ENCODE measurements at regions not wholly inside any gene's neighbourhood (a gene's known extent, or its start where the extent isn't known, plus 50 kb on each side); places are given as distances from the start of the nearest gene placed in this dataset.
A peak's percentile ranks its signal among the peaks of the same experiment; 100 is the strongest.

- TF ChIP-seq, protein P1, sequence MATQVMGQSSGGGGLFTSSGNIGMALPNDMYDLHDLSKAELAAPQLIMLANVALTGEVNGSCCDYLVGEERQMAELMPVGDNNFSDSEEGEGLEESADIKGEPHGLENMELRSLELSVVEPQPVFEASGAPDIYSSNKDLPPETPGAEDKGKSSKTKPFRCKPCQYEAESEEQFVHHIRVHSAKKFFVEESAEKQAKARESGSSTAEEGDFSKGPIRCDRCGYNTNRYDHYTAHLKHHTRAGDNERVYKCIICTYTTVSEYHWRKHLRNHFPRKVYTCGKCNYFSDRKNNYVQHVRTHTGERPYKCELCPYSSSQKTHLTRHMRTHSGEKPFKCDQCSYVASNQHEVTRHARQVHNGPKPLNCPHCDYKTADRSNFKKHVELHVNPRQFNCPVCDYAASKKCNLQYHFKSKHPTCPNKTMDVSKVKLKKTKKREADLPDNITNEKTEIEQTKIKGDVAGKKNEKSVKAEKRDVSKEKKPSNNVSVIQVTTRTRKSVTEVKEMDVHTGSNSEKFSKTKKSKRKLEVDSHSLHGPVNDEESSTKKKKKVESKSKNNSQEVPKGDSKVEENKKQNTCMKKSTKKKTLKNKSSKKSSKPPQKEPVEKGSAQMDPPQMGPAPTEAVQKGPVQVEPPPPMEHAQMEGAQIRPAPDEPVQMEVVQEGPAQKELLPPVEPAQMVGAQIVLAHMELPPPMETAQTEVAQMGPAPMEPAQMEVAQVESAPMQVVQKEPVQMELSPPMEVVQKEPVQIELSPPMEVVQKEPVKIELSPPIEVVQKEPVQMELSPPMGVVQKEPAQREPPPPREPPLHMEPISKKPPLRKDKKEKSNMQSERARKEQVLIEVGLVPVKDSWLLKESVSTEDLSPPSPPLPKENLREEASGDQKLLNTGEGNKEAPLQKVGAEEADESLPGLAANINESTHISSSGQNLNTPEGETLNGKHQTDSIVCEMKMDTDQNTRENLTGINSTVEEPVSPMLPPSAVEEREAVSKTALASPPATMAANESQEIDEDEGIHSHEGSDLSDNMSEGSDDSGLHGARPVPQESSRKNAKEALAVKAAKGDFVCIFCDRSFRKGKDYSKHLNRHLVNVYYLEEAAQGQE (IDR thresholded peaks at IDR 0.05; ENCODE audit: low read depth): no peak
- TF ChIP-seq CREB1 (IDR thresholded peaks at IDR 0.05; ENCODE audit: low read depth) (no peak), FOXM1 (IDR thresholded peaks at IDR 0.05; ENCODE audit: borderline replicate concordance, low read depth) (no peak), EP300 (IDR thresholded peaks at IDR 0.05; ENCODE audit: borderline replicate concordance) (no peak), TAF1 (IDR thresholded peaks at IDR 0.05; ENCODE audit: low read depth) (no peak), TCF12 (IDR thresholded peaks at IDR 0.05; ENCODE audit: low read depth) (no peak), ZBTB7A (IDR thresholded peaks at IDR 0.05; ENCODE audit: low read depth) (no peak), EGR1 (IDR thresholded peaks at IDR 0.05) (no peak), TEAD4 (IDR thresholded peaks at IDR 0.05) (no peak), NFIC (IDR thresholded peaks at IDR 0.05) (no peak), CEBPB (IDR thresholded peaks at IDR 0.05) (no peak)
- TF ChIP-seq, protein P2, sequence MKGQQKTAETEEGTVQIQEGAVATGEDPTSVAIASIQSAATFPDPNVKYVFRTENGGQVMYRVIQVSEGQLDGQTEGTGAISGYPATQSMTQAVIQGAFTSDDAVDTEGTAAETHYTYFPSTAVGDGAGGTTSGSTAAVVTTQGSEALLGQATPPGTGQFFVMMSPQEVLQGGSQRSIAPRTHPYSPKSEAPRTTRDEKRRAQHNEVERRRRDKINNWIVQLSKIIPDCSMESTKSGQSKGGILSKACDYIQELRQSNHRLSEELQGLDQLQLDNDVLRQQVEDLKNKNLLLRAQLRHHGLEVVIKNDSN (IDR thresholded peaks at IDR 0.05): no peak
These were observed 74.8 kb upstream of the KCNH8 start for GRCh38 chr3:19073341-19074105.

GRCh38 chr3:19070325-19070724, 78.0 kb upstream of the KCNH8 start:
- TF ChIP-seq TEAD4 (IDR thresholded peaks at IDR 0.05) (no peak), CREB1 (IDR thresholded peaks at IDR 0.05; ENCODE audit: low read depth) (no peak), RAD21 (IDR thresholded peaks at IDR 0.05; ENCODE audit: low read depth) (no peak), TCF12 (IDR thresholded peaks at IDR 0.05; ENCODE audit: low read depth) (no peak), EGR1 (IDR thresholded peaks at IDR 0.05) (no peak), CEBPB (IDR thresholded peaks at IDR 0.05) (no peak), FOXM1 (IDR thresholded peaks at IDR 0.05; ENCODE audit: borderline replicate concordance, low read depth) (no peak), TAF1 (IDR thresholded peaks at IDR 0.05; ENCODE audit: low read depth) (no peak), ZBTB7A (IDR thresholded peaks at IDR 0.05; ENCODE audit: low read depth) (no peak), MAX (IDR thresholded peaks at IDR 0.05) (no peak), NFIC (IDR thresholded peaks at IDR 0.05) (no peak), YY1 (IDR thresholded peaks at IDR 0.05; ENCODE audit: low read depth) (no peak), EP300 (IDR thresholded peaks at IDR 0.05; ENCODE audit: borderline replicate concordance) (no peak)
- TF ChIP-seq, protein P2 (IDR thresholded peaks at IDR 0.05): no peak
- TF ChIP-seq, protein P1 (IDR thresholded peaks at IDR 0.05; ENCODE audit: low read depth): no peak

DNA sequence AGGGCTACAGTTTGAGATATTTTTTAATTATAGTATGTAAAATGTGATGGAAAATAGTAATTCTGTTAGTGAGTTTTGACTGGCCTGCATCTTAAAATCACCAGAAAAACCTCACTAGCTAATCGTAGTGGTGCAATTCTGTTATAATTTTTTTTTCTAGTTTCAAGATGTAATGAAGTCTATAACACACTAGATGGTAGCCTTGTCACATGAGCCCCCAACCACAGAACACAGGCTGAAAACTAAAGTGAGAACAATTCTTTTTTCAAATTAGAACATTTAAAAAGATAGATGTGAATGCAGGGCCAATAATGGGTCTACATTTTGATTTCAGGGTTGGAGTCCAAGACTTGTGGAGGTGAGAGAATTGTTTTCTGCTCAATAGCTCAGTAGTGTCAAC, 83.3 kb upstream of the KCNH8 start:
- no peak for TF ChIP-seq EP300 (IDR thresholded peaks at IDR 0.05; ENCODE audit: borderline replicate concordance)
- no peak for TF ChIP-seq TAF1 (IDR thresholded peaks at IDR 0.05; ENCODE audit: low read depth)
- peak; percentile 55 for TF ChIP-seq RAD21 (IDR thresholded peaks at IDR 0.05; ENCODE audit: low read depth)

- TF ChIP-seq CEBPB (IDR thresholded peaks at IDR 0.05) (no peak), MAX (IDR thresholded peaks at IDR 0.05) (no peak), TEAD4 (IDR thresholded peaks at IDR 0.05) (no peak), FOXM1 (IDR thresholded peaks at IDR 0.05; ENCODE audit: borderline replicate concordance, low read depth) (no peak), RAD21 (IDR thresholded peaks at IDR 0.05; ENCODE audit: low read depth) (no peak), CREB1 (IDR thresholded peaks at IDR 0.05; ENCODE audit: low read depth) (no peak), EP300 (IDR thresholded peaks at IDR 0.05; ENCODE audit: borderline replicate concordance) (no peak), TCF12 (IDR thresholded peaks at IDR 0.05; ENCODE audit: low read depth) (no peak), TAF1 (IDR thresholded peaks at IDR 0.05; ENCODE audit: low read depth) (no peak), YY1 (IDR thresholded peaks at IDR 0.05; ENCODE audit: low read depth) (no peak), ZBTB7A (IDR thresholded peaks at IDR 0.05; ENCODE audit: low read depth) (no peak), EGR1 (IDR thresholded peaks at IDR 0.05) (no peak), NFIC (IDR thresholded peaks at IDR 0.05) (no peak)
- TF ChIP-seq, protein P1 (IDR thresholded peaks at IDR 0.05; ENCODE audit: low read depth): no peak
- TF ChIP-seq, protein P2 (IDR thresholded peaks at IDR 0.05): no peak
These were observed 84.4 kb upstream of the KCNH8 start for GRCh38 chr3:19063936-19064335.

Data from Ishikawa (cell line).